H9 (cell line): ENCODE measurements at regions not wholly inside any gene's neighbourhood (a gene's known extent, or its start where the extent isn't known, plus 50 kb on each side); places are given as distances from the start of the nearest gene placed in this dataset.

Experiments
- DNase-seq: peaks from one replicate; pipeline ENCODE4 v3.0.0-alpha.2; 2017
- H2AFZ ChIP-seq: one replicate; pipeline ENCODE4 v1.6.1; 2013; ENCODE audit warnings: mild to moderate bottlenecking, low read length, control low read depth, moderate library complexity
- H2AK5ac ChIP-seq: 2 replicates; pipeline ENCODE4 v1.6.1; 2013; ENCODE audit warnings: low read length, control low read depth, mixed read lengths; ENCODE audit not compliant: insufficient read length
- H2BK120ac ChIP-seq: one replicate; pipeline ENCODE4 v1.6.1; 2013; ENCODE audit warnings: low read depth, mild to moderate bottlenecking, low read length, control low read depth, inconsistent platforms; ENCODE audit not compliant: poor library complexity, severe bottlenecking
- H2BK12ac ChIP-seq: 2 replicates; pipeline ENCODE4 v1.6.1; 2013; ENCODE audit warnings: low read length, control low read depth, mixed read lengths, low read depth; ENCODE audit not compliant: insufficient read length
- H2BK15ac ChIP-seq: 2 replicates; pipeline ENCODE4 v1.6.1; 2013; ENCODE audit warnings: low read depth, low read length, control low read depth
- H2BK20ac ChIP-seq: one replicate; pipeline ENCODE4 v1.6.1; 2013; ENCODE audit warnings: low read depth, mild to moderate bottlenecking, low read length, control low read depth, inconsistent platforms; ENCODE audit not compliant: poor library complexity, severe bottlenecking
- H2BK5ac ChIP-seq: 2 replicates; pipeline ENCODE4 v1.6.1; 2013; ENCODE audit warnings: low read length, control low read depth, mixed read lengths; ENCODE audit not compliant: insufficient read length
- H3K14ac ChIP-seq: 2 replicates; pipeline ENCODE4 v1.6.1; 2013; ENCODE audit warnings: low read length, control low read depth; ENCODE audit not compliant: insufficient read depth
- H3K18ac ChIP-seq: 2 replicates; pipeline ENCODE4 v1.6.1; 2013; ENCODE audit warnings: low read depth, mild to moderate bottlenecking, mixed read lengths, low read length, control low read depth; ENCODE audit not compliant: insufficient read length
- H3K23ac ChIP-seq: 2 replicates; pipeline ENCODE4 v1.6.1; 2013; ENCODE audit warnings: low read length, control low read depth, mixed read lengths, low read depth; ENCODE audit not compliant: insufficient read length
- H3K23me2 ChIP-seq: 2 replicates; pipeline ENCODE4 v1.6.1; 2013; ENCODE audit warnings: low read depth, mild to moderate bottlenecking, mixed read lengths, low read length, control low read depth; ENCODE audit not compliant: insufficient read length, poor library complexity, severe bottlenecking
- H3K27ac ChIP-seq: 2 replicates; pipeline ENCODE4 v1.5.1; 2013; ENCODE audit warnings: low read length, control low read depth, mixed read lengths, low read depth; ENCODE audit not compliant: insufficient read length
- H3K27me3 ChIP-seq: 2 replicates; pipeline ENCODE4 v1.6.1; 2013; ENCODE audit warnings: low read length, control low read depth, inconsistent platforms; ENCODE audit not compliant: insufficient read depth
- H3K4ac ChIP-seq: 2 replicates; pipeline ENCODE4 v1.6.1; 2013; ENCODE audit warnings: low read depth, mild to moderate bottlenecking, control low read depth, inconsistent platforms, low read length, moderate library complexity
- H3K4me1 ChIP-seq: 2 replicates; pipeline ENCODE4 v1.6.1; 2013; ENCODE audit warnings: low read length, control low read depth, inconsistent platforms; ENCODE audit not compliant: insufficient read depth
- H3K4me2 ChIP-seq: 2 replicates; pipeline ENCODE4 v1.6.1; 2013; ENCODE audit warnings: low read length, control low read depth, mixed read lengths; ENCODE audit not compliant: insufficient read length, insufficient read depth
- H3K56ac ChIP-seq: 2 replicates; pipeline ENCODE4 v1.6.1; 2013; ENCODE audit warnings: low read depth, mild to moderate bottlenecking, mixed read lengths, low read length, control low read depth; ENCODE audit not compliant: insufficient read length
- H3K79me1 ChIP-seq: 2 replicates; pipeline ENCODE4 v1.6.1; 2013; ENCODE audit warnings: low read depth, mild to moderate bottlenecking, moderate library complexity, low read length, control low read depth, inconsistent platforms; ENCODE audit not compliant: insufficient read depth, poor library complexity, severe bottlenecking
- H3K79me2 ChIP-seq: 2 replicates; pipeline ENCODE4 v1.6.1; 2013; ENCODE audit warnings: low read length, control low read depth, inconsistent platforms; ENCODE audit not compliant: insufficient read depth
- H3K9ac ChIP-seq: 2 replicates; pipeline ENCODE4 v1.6.1; 2013; ENCODE audit warnings: low read length, control low read depth, mixed read lengths; ENCODE audit not compliant: insufficient read length; ENCODE audit errors: extremely low read depth
- H3K9me3 ChIP-seq: one replicate; pipeline ENCODE4 v1.6.1; 2013; ENCODE audit warnings: low read depth, low read length, inconsistent platforms; ENCODE audit not compliant: control insufficient read depth
- H3T11ph ChIP-seq: one replicate; pipeline ENCODE4 v1.6.1; 2013; ENCODE audit warnings: mild to moderate bottlenecking, low read length, control low read depth, inconsistent platforms
- H4K20me1 ChIP-seq: one replicate; pipeline ENCODE4 v1.6.1; 2013; ENCODE audit not compliant: control insufficient read depth, insufficient read length, insufficient read depth
- H4K5ac ChIP-seq: 2 replicates; pipeline ENCODE4 v1.6.1; 2013; ENCODE audit warnings: low read depth, mild to moderate bottlenecking, mixed read lengths, low read length, control low read depth; ENCODE audit not compliant: insufficient read length
- H4K8ac ChIP-seq: replicated peaks from 2 replicates; pipeline ENCODE4 v1.6.1; 2013; ENCODE audit warnings: low read length, control low read depth, mixed read lengths, low read depth; ENCODE audit not compliant: insufficient read length
- H4K91ac ChIP-seq: 2 replicates; pipeline ENCODE4 v1.6.1; 2013; ENCODE audit warnings: low read depth, mild to moderate bottlenecking, moderate library complexity, mixed read lengths, low read length, control low read depth; ENCODE audit not compliant: insufficient read length
- H3K27ac Mint-ChIP-seq, 3 experiments: 2 replicates in 2 of 3; 3 replicates in 1 of 3; pipeline ENCODE4 v1.8.0; 2020 to 2021; ENCODE audit warnings: mixed read lengths in 3 of 3, mild to moderate bottlenecking in 1 of 3, moderate library complexity in 1 of 3
- H3K27me3 Mint-ChIP-seq: 2 replicates; pipeline ENCODE4 v1.8.0; 2021; ENCODE audit warnings: low read depth, mild to moderate bottlenecking, moderate library complexity, mixed read lengths
- H3K36me3 Mint-ChIP-seq, 3 experiments: 2 replicates in 2 of 3; 3 replicates in 1 of 3; pipeline ENCODE4 v1.8.0; 2020 to 2021; ENCODE audit warnings: low read depth in 3 of 3, mixed read lengths in 3 of 3; ENCODE audit not compliant: insufficient read depth in 1 of 3
- H3K4me1 Mint-ChIP-seq, 2 experiments: 2 replicates each; pipeline ENCODE4 v1.8.0; 2020; ENCODE audit warnings: mixed read lengths in 2 of 2
- H3K4me3 Mint-ChIP-seq, 2 experiments: 2 replicates in 1 of 2; 3 replicates in 1 of 2; pipeline ENCODE4 v1.8.0; 2020 to 2021; ENCODE audit warnings: mild to moderate bottlenecking in 2 of 2, mixed read lengths in 2 of 2, moderate library complexity in 1 of 2
- H3K9me3 Mint-ChIP-seq, 2 experiments: 2 replicates in 1 of 2; 3 replicates in 1 of 2; pipeline ENCODE4 v1.8.0; 2020; ENCODE audit warnings: mild to moderate bottlenecking in 2 of 2, mixed read lengths in 2 of 2, moderate library complexity in 1 of 2
- WGBS: extraction: QIAGEN DNeasy Blood & Tissue Kit; methylation state at CpG from one replicate; pipeline ENCODE4 v1.1.7; 2013; ENCODE audit warnings: missing lambda C conversion rate, low lambda C conversion rate, mixed read lengths; ENCODE audit not compliant: insufficient read length; ENCODE audit errors: extremely low coverage; 5-methylcytosine and 5-hydroxymethylcytosine counted together
- TF ChIP-seq, protein P1 (sequence below): fragments of 200-600 bp; sonication (generic); conservative IDR thresholded peaks from 3 replicates; pipeline ENCODE4 v1.8.0; 2021; ENCODE audit warnings: antibody characterized with exemption, mild to moderate bottlenecking

DNA sequence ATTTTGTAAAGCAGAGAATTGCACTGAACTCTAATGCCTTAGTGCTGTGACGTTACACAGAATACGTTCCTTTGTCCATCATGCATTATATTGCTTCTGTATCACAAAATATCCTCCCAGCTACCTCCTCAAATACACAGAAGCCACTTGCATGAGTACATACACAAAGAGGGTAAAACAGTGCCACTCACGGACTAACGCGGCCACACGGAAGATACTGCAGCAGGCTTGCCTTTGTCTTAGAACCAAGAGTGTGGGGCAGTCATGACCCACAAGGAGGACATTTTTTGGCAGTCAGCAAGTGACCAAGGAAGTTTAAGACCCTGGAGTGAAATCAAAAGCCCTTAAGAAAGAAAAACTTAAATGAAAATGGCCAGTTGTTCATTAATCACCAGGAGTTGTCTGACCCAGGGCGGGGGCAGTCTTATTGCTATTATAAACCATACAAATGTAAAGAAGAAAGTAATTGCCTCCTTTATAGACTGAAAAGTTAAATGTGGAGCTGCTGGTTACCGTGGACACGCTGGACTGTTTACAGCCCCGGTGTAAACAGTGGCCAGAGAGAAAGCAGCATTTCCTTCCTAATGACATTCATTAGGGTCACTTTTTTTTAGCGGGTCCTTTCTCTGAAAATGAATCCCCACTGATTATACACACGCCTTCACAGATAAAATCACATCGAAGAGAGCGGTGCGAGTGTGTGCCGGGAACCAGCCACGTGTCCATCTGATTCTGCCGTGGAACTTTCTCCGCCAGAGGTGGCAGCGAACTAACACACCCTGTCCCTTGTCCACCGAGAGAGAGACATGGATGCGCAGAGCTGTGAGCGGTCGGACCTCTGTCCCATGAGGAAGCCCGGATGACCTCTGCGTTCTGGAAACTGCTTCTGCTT is 66.8 kb downstream of the SOX1 start:
- no peaks in the 10 kb centered on the region for H3K9me3 ChIP-seq
- H2BK5ac ChIP-seq, result no peak overlapping the region
- H4K91ac ChIP-seq, result peak overlapping the region; percentile 77
- no peak overlapping the region for H3K56ac ChIP-seq
- TF ChIP-seq, protein P1, sequence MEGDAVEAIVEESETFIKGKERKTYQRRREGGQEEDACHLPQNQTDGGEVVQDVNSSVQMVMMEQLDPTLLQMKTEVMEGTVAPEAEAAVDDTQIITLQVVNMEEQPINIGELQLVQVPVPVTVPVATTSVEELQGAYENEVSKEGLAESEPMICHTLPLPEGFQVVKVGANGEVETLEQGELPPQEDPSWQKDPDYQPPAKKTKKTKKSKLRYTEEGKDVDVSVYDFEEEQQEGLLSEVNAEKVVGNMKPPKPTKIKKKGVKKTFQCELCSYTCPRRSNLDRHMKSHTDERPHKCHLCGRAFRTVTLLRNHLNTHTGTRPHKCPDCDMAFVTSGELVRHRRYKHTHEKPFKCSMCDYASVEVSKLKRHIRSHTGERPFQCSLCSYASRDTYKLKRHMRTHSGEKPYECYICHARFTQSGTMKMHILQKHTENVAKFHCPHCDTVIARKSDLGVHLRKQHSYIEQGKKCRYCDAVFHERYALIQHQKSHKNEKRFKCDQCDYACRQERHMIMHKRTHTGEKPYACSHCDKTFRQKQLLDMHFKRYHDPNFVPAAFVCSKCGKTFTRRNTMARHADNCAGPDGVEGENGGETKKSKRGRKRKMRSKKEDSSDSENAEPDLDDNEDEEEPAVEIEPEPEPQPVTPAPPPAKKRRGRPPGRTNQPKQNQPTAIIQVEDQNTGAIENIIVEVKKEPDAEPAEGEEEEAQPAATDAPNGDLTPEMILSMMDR, result no peak
- H2AK5ac ChIP-seq, result no peak overlapping the region
- no peak overlapping the region for H3K27ac ChIP-seq
- H3K9ac ChIP-seq, result no peak overlapping the region
- H4K5ac ChIP-seq, result no peak overlapping the region
- H3K23ac ChIP-seq, result no peak overlapping the region
- H4K20me1 ChIP-seq, result no peaks in the 10 kb centered on the region
- peak overlapping the region; percentile 52; the same call in 1 of the 2 replicates for H3K14ac ChIP-seq
- Mint-ChIP-seq H3K4me3 (no peak overlapping the region), H3K4me1 (0 out of 4 replicates have a peak, but pooled peaks cover 0 to 3% of the 10 kb centered on the region in 2 experiments), H3K36me3 (no peaks in the 10 kb centered on the region), H3K27me3 (peaks cover 53% of the 10 kb centered on the region), H3K27ac (peak overlapping the region in 1 of 3 experiments; percentile 57; a peak in 3 of 7 replicates), H3K9me3 (no peaks in the 10 kb centered on the region; a peak in 1 of 5 replicates)
- H3K79me1 ChIP-seq, result no peaks in the 10 kb centered on the region
- H4K8ac ChIP-seq, result peak overlapping the region; percentile 41
- H2BK12ac ChIP-seq, result no peak overlapping the region
- no peak for DNase-seq
- no peak overlapping the region for H2BK15ac ChIP-seq
- peak overlapping the region; percentile 24 for H3T11ph ChIP-seq
- H3K4ac ChIP-seq, result no peak overlapping the region; the same call in 1 of the 2 replicates
- no peak overlapping the region for H3K4me2 ChIP-seq
- no peaks in the 10 kb centered on the region for H3K79me2 ChIP-seq
- no peak overlapping the region for H2BK120ac ChIP-seq
- H3K27me3 ChIP-seq, result no peaks in the 10 kb centered on the region
- no peak overlapping the region for H2AFZ ChIP-seq
- H3K18ac ChIP-seq, result peak overlapping the region; percentile 65
- H3K23me2 ChIP-seq, result no peaks in the 10 kb centered on the region
- no CpG with 5 or more reads among the region's 26 CpGs for WGBS
- no peak overlapping the region for H2BK20ac ChIP-seq
- H3K4me1 ChIP-seq, result no peaks in the 10 kb centered on the region
